ENCODE measurements at regions not wholly inside any gene's neighbourhood (a gene's known extent, or its start where the extent isn't known, plus 50 kb on each side); places are given as distances from the start of the nearest gene placed in this dataset.

- TF ChIP-seq GABPA (IDR thresholded peaks at IDR 0.05; ENCODE audit: low read depth) (no peak), CTCF (IDR thresholded peaks at IDR 0.05; ENCODE audit: insufficient read depth, low read length) (no peak), SPI1 (IDR thresholded peaks at IDR 0.05; ENCODE audit: borderline replicate concordance, low read depth) (no peak)
These were observed 839.4 kb downstream of the SLITRK6 start for GRCh38 chr13:84959818-84960217.
